Neural crest cell (in vitro differentiated cells): ENCODE measurements at regions not wholly inside any gene's neighbourhood (a gene's known extent, or its start where the extent isn't known, plus 50 kb on each side); places are given as distances from the start of the nearest gene placed in this dataset.

ENCODE experiments used
- DNase-seq: peaks from one replicate; pipeline ENCODE4 v3.0.0; 2021; ENCODE audit warnings: low read depth, mixed read lengths, low spot score
- H3K27ac Mint-ChIP-seq: one replicate; pipeline ENCODE4 v1.8.0; 2021; ENCODE audit warnings: mild to moderate bottlenecking, mixed read lengths; ENCODE audit not compliant: unreplicated experiment
- H3K27me3 Mint-ChIP-seq: 2 replicates; pipeline ENCODE4 v1.8.0; 2021; ENCODE audit warnings: low read depth, mild to moderate bottlenecking, mixed read lengths
- H3K36me3 Mint-ChIP-seq: 2 replicates; pipeline ENCODE4 v1.8.0; 2021; ENCODE audit warnings: low read depth, mild to moderate bottlenecking, mixed read lengths
- H3K4me1 Mint-ChIP-seq: 2 replicates; pipeline ENCODE4 v1.8.0; 2021; ENCODE audit warnings: mixed read lengths
- H3K4me3 Mint-ChIP-seq: one replicate; pipeline ENCODE4 v1.8.0; 2021; ENCODE audit warnings: mild to moderate bottlenecking, mixed read lengths
- H3K9me3 Mint-ChIP-seq: 2 replicates; pipeline ENCODE4 v1.8.0; 2021; ENCODE audit warnings: mixed read lengths
- TF ChIP-seq, protein P1 (sequence below): fragments of 200-600 bp; sonication (generic); conservative IDR thresholded peaks from 2 replicates; pipeline ENCODE4 v1.5.0; 2021; ENCODE audit warnings: antibody characterized with exemption, mild to moderate bottlenecking

DNA sequence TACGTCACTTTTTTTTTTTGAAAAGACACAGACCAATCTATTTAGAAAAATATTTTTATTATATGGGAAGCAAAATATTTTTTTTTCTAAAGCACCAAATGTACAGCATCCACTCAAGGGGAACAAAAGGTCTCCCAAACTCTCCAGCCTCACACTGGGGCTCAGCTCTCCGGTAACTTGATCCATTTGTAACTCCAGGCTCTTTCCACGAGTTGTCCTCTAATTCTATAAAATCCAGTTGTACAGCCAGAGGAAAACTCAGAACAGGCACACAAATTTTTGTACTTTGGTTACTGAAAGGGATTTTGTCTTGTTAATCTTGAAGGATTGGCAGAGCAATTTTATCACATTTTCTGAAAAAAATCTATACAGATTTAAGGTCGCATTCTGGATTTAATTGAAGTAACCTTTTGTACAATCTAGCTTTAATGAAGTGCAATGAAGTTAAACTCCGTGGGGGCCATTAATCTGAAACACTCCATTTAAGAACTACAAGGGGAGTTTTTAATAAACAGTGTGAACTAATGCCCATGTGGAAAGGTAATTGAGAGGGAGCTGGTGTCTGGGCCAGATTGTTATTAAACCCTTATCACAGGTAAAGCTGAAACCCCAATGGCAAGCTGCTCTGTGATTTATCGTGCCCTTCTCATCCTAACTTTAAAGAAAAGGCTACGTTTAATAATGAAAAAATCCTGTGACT lies 161.2 kb upstream of the FRG1 start:
- Mint-ChIP-seq H3K27ac (no peak overlapping the region), H3K9me3 (peaks cover 17% of the 10 kb centered on the region), H3K4me1 (no peaks in the 10 kb centered on the region), H3K36me3 (peaks cover 13% of the 10 kb centered on the region), H3K4me3 (no peak overlapping the region), H3K27me3 (no peaks in the 10 kb centered on the region)
- TF ChIP-seq, protein P1, sequence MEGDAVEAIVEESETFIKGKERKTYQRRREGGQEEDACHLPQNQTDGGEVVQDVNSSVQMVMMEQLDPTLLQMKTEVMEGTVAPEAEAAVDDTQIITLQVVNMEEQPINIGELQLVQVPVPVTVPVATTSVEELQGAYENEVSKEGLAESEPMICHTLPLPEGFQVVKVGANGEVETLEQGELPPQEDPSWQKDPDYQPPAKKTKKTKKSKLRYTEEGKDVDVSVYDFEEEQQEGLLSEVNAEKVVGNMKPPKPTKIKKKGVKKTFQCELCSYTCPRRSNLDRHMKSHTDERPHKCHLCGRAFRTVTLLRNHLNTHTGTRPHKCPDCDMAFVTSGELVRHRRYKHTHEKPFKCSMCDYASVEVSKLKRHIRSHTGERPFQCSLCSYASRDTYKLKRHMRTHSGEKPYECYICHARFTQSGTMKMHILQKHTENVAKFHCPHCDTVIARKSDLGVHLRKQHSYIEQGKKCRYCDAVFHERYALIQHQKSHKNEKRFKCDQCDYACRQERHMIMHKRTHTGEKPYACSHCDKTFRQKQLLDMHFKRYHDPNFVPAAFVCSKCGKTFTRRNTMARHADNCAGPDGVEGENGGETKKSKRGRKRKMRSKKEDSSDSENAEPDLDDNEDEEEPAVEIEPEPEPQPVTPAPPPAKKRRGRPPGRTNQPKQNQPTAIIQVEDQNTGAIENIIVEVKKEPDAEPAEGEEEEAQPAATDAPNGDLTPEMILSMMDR: no peak
- no peak for DNase-seq

DNA sequence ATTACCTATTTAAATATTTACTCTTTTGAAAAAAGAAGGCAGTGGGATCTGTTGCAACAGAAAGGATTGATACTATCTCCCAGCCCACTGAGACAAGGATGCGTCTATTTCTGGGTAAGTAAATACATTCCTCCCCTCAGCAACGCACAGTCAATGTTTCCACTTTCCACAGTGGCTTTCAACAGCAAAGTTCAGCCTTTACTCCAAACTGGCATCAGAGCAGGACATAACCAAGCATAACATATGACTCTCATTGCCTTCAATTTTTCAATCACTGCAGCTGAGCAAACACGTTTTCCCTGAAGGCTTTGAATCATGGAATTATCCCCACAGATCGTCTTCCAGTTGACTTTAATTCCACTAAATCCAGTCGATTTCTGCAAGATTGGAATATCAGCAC lies 160.3 kb upstream of the FRG1 start:
- H3K4me3 Mint-ChIP-seq: no peak overlapping the region
- H3K36me3 Mint-ChIP-seq: peaks cover 13% of the 10 kb centered on the region

DNA sequence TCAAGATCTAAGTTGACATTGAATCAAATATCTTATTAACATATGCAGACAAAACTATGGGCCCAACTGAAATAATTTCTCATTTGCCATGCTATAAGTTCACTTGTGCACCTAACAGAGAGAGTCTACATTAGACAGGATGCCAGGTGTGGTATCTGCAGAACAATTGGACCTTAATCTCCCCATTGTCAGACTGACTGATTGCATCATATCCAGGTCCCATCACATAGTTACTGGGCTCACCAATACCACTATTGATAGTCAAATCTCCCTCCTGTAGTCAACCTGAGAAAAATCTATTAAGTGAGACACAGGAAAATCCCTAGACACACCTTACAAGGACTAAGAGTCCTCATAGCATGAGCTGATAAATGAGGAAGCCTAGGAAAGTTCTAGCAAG lies 156.0 kb upstream of the FRG1 start:
- Mint-ChIP-seq H3K27ac (no peak overlapping the region), H3K27me3 (no peaks in the 10 kb centered on the region), H3K9me3 (peaks cover 15% of the 10 kb centered on the region), H3K4me1 (no peaks in the 10 kb centered on the region), H3K4me3 (no peak overlapping the region), H3K36me3 (peaks cover 10% of the 10 kb centered on the region)
- TF ChIP-seq, protein P1: no peak
- no peak for DNase-seq

More for the DNA sequence above, 160.3 kb upstream of the FRG1 start:
- Mint-ChIP-seq H3K27me3 (no peaks in the 10 kb centered on the region), H3K4me1 (no peaks in the 10 kb centered on the region), H3K27ac (no peak overlapping the region), H3K9me3 (peaks cover 16% of the 10 kb centered on the region)
- no peak for DNase-seq
- TF ChIP-seq, protein P1: no peak

DNA sequence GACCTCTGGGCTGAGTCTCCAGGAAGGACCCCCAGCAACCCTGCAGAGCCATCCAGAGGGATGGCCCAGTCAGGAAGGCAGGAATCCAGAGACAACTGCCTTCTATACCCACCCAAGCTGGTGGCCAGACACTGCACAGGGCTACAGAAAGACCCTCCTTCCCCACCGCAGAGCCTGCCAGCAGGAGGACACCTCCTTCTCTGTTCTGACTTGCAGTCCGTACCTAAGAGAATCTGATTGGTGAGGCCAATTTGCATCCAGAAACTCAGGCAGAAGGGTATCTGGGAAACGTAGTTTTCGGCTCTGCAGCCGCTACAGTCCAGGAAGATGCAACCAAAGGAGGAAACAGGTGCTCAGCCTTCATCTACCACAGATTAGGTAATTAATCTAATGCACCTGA lies 155.4 kb upstream of the FRG1 start:
- no peaks in the 10 kb centered on the region for H3K27me3 Mint-ChIP-seq
- no peak for DNase-seq
- peaks cover 10% of the 10 kb centered on the region for H3K36me3 Mint-ChIP-seq
- H3K9me3 Mint-ChIP-seq: peaks cover 15% of the 10 kb centered on the region
- H3K27ac Mint-ChIP-seq: no peak overlapping the region
- H3K4me3 Mint-ChIP-seq: no peak overlapping the region
- TF ChIP-seq, protein P1: no peak
- no peaks in the 10 kb centered on the region for H3K4me1 Mint-ChIP-seq

DNA sequence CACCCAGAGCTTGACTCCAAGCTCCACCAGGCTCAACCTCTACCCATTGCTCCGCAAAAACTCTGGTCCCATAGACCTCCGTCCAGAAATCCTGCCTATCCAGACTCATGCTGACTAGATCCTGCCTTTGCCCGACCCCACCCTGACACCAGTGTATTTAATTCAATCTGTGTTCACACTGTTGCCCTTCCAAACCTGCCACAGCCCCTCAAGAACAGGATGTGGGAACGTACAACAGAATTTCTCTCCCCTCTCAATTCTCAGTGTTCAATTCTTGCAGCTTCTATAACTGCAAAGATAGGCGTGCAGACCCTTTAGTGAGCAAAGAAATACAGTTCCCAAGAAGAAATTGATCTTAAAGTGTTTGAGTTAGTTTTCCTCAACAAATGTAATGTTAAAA lies 154.2 kb upstream of the FRG1 start:
- Mint-ChIP-seq H3K4me3 (no peak overlapping the region), H3K4me1 (no peaks in the 10 kb centered on the region), H3K36me3 (peaks cover 13% of the 10 kb centered on the region), H3K9me3 (peaks cover 18% of the 10 kb centered on the region), H3K27ac (no peak overlapping the region), H3K27me3 (no peaks in the 10 kb centered on the region)
- TF ChIP-seq, protein P1: no peak
- no peak for DNase-seq
